ENCODE measurements at regions not wholly inside any gene's neighbourhood (a gene's known extent, or its start where the extent isn't known, plus 50 kb on each side); places are given as distances from the start of the nearest gene placed in this dataset.
"Not testable (repeated sequence)": the region's sequence is repeated elsewhere in the genome, so short reads cannot be mapped to it uniquely, and the experiment has no call there.

- no peaks in the 10 kb centered on the region for H3K36me3 ChIP-seq (ENCODE audit: insufficient read depth in 1 of 2, low read depth in 1 of 2)
- DNase-seq (no peak), ATAC-seq (no peak)
- H3K4me3 ChIP-seq, result no peak overlapping the region
- H3K9me3 ChIP-seq, result no peaks in the 10 kb centered on the region
- intact Hi-C loops (cut with DNase I), result no loop called here
- TF ChIP-seq CTCF (IDR thresholded peaks at IDR 0.05), result no peak
- WGBS, 3 donors, result 36 to 40% (median 39%) methylated on average over 3 of the region's 3 CpGs
- no peak overlapping the region for H3K27ac ChIP-seq
- peaks cover 0 to 2% (median 0%) of the 10 kb centered on the region in 3 donors for H3K27me3 ChIP-seq (ENCODE audit: insufficient read depth in 3 of 3, low read length in 2 of 3)
- no peaks in the 10 kb centered on the region for H3K4me1 ChIP-seq
Observed at GRCh38 chr2:142290931-142291330, 160.1 kb upstream of the LRP1B start.

GRCh38 chr2:142286618-142287017, 155.8 kb upstream of the LRP1B start:
- Histone ChIP-seq H3K4me1 (no peaks in the 10 kb centered on the region), H3K27me3 (ENCODE audit: insufficient read depth in 3 of 3, low read length in 2 of 3) (peaks cover 0 to 2% (median 0%) of the 10 kb centered on the region in 3 donors), H3K27ac (no peak overlapping the region), H3K36me3 (ENCODE audit: insufficient read depth in 1 of 2, low read depth in 1 of 2) (no peaks in the 10 kb centered on the region), H3K9me3 (no peaks in the 10 kb centered on the region), H3K4me3 (no peak overlapping the region)
- ATAC-seq (no peak), DNase-seq (no peak)
- 57 to 65% (median 59%) methylated on average over 7 of the region's 7 CpGs for WGBS, 3 donors
- intact Hi-C loops (cut with DNase I), result no loop called here
- TF ChIP-seq CTCF (IDR thresholded peaks at IDR 0.05), result no peak

GRCh38 chr2:142285480-142285879, 154.7 kb upstream of the LRP1B start:
- TF ChIP-seq CTCF (IDR thresholded peaks at IDR 0.05), result no peak
- H3K4me3 ChIP-seq, result no peak overlapping the region
- ATAC-seq (no peak), DNase-seq (no peak)
- H3K36me3 ChIP-seq (ENCODE audit: insufficient read depth in 1 of 2, low read depth in 1 of 2), result no peaks in the 10 kb centered on the region
- no peaks in the 10 kb centered on the region for H3K9me3 ChIP-seq
- WGBS, 3 donors, result 76 to 89% (median 85%) methylated on average over 4 of the region's 4 CpGs
- H3K27me3 ChIP-seq (ENCODE audit: insufficient read depth in 3 of 3, low read length in 2 of 3), result peaks cover 0 to 2% (median 0%) of the 10 kb centered on the region in 3 donors
- no peaks in the 10 kb centered on the region for H3K4me1 ChIP-seq
- no peak overlapping the region for H3K27ac ChIP-seq
- intact Hi-C loops (cut with DNase I), result no loop called here

GRCh38 chr2:142284336-142284735, 153.5 kb upstream of the LRP1B start:
- ATAC-seq; H3K36me3 ChIP-seq (ENCODE audit: insufficient read depth in 1 of 2, low read depth in 1 of 2); H3K9me3 ChIP-seq; H3K4me3 ChIP-seq; H3K4me1 ChIP-seq; H3K27ac ChIP-seq; DNase-seq; H3K27me3 ChIP-seq (ENCODE audit: insufficient read depth in 3 of 3, low read length in 2 of 3); intact Hi-C loops (cut with DNase I): not testable (repeated sequence)
- 62 to 78% (median 66%) methylated on average over 4 of the region's 4 CpGs for WGBS, 3 donors

- intact Hi-C loops (cut with DNase I), result no loop called here
- H3K27me3 ChIP-seq (ENCODE audit: insufficient read depth in 3 of 3, low read length in 2 of 3), result no peaks in the 10 kb centered on the region
- H3K4me1 ChIP-seq, result no peaks in the 10 kb centered on the region
- no peaks in the 10 kb centered on the region for H3K36me3 ChIP-seq (ENCODE audit: insufficient read depth in 1 of 2, low read depth in 1 of 2)
- TF ChIP-seq CTCF (IDR thresholded peaks at IDR 0.05), result no peak
- ATAC-seq (no peak), DNase-seq (no peak)
- no peaks in the 10 kb centered on the region for H3K9me3 ChIP-seq
- no peak overlapping the region for H3K4me3 ChIP-seq
- no peak overlapping the region for H3K27ac ChIP-seq
- WGBS, 3 donors, result 77 to 82% (median 80%) methylated on average over 5 of the region's 5 CpGs
Observed at GRCh38 chr2:142280831-142281230, 150.0 kb upstream of the LRP1B start.
